H9 (cell line): ENCODE measurements at regions not wholly inside any gene's neighbourhood (a gene's known extent, or its start where the extent isn't known, plus 50 kb on each side); places are given as distances from the start of the nearest gene placed in this dataset.

ENCODE experiments used
- DNase-seq: peaks from one replicate; pipeline ENCODE4 v3.0.0-alpha.2; 2017
- H2AFZ ChIP-seq: one replicate; pipeline ENCODE4 v1.6.1; 2013; ENCODE audit warnings: mild to moderate bottlenecking, low read length, control low read depth, moderate library complexity
- H2AK5ac ChIP-seq: 2 replicates; pipeline ENCODE4 v1.6.1; 2013; ENCODE audit warnings: low read length, control low read depth, mixed read lengths; ENCODE audit not compliant: insufficient read length
- H2BK120ac ChIP-seq: one replicate; pipeline ENCODE4 v1.6.1; 2013; ENCODE audit warnings: low read depth, mild to moderate bottlenecking, low read length, control low read depth, inconsistent platforms; ENCODE audit not compliant: poor library complexity, severe bottlenecking
- H2BK12ac ChIP-seq: 2 replicates; pipeline ENCODE4 v1.6.1; 2013; ENCODE audit warnings: low read length, control low read depth, mixed read lengths, low read depth; ENCODE audit not compliant: insufficient read length
- H2BK15ac ChIP-seq: 2 replicates; pipeline ENCODE4 v1.6.1; 2013; ENCODE audit warnings: low read depth, low read length, control low read depth
- H2BK20ac ChIP-seq: one replicate; pipeline ENCODE4 v1.6.1; 2013; ENCODE audit warnings: low read depth, mild to moderate bottlenecking, low read length, control low read depth, inconsistent platforms; ENCODE audit not compliant: poor library complexity, severe bottlenecking
- H2BK5ac ChIP-seq: 2 replicates; pipeline ENCODE4 v1.6.1; 2013; ENCODE audit warnings: low read length, control low read depth, mixed read lengths; ENCODE audit not compliant: insufficient read length
- H3K14ac ChIP-seq: 2 replicates; pipeline ENCODE4 v1.6.1; 2013; ENCODE audit warnings: low read length, control low read depth; ENCODE audit not compliant: insufficient read depth
- H3K18ac ChIP-seq: 2 replicates; pipeline ENCODE4 v1.6.1; 2013; ENCODE audit warnings: low read depth, mild to moderate bottlenecking, mixed read lengths, low read length, control low read depth; ENCODE audit not compliant: insufficient read length
- H3K23ac ChIP-seq: 2 replicates; pipeline ENCODE4 v1.6.1; 2013; ENCODE audit warnings: low read length, control low read depth, mixed read lengths, low read depth; ENCODE audit not compliant: insufficient read length
- H3K23me2 ChIP-seq: 2 replicates; pipeline ENCODE4 v1.6.1; 2013; ENCODE audit warnings: low read depth, mild to moderate bottlenecking, mixed read lengths, low read length, control low read depth; ENCODE audit not compliant: insufficient read length, poor library complexity, severe bottlenecking
- H3K27ac ChIP-seq: 2 replicates; pipeline ENCODE4 v1.5.1; 2013; ENCODE audit warnings: low read length, control low read depth, mixed read lengths, low read depth; ENCODE audit not compliant: insufficient read length
- H3K27me3 ChIP-seq: 2 replicates; pipeline ENCODE4 v1.6.1; 2013; ENCODE audit warnings: low read length, control low read depth, inconsistent platforms; ENCODE audit not compliant: insufficient read depth
- H3K4ac ChIP-seq: 2 replicates; pipeline ENCODE4 v1.6.1; 2013; ENCODE audit warnings: low read depth, mild to moderate bottlenecking, control low read depth, inconsistent platforms, low read length, moderate library complexity
- H3K4me1 ChIP-seq: 2 replicates; pipeline ENCODE4 v1.6.1; 2013; ENCODE audit warnings: low read length, control low read depth, inconsistent platforms; ENCODE audit not compliant: insufficient read depth
- H3K4me2 ChIP-seq: 2 replicates; pipeline ENCODE4 v1.6.1; 2013; ENCODE audit warnings: low read length, control low read depth, mixed read lengths; ENCODE audit not compliant: insufficient read length, insufficient read depth
- H3K56ac ChIP-seq: 2 replicates; pipeline ENCODE4 v1.6.1; 2013; ENCODE audit warnings: low read depth, mild to moderate bottlenecking, mixed read lengths, low read length, control low read depth; ENCODE audit not compliant: insufficient read length
- H3K79me1 ChIP-seq: 2 replicates; pipeline ENCODE4 v1.6.1; 2013; ENCODE audit warnings: low read depth, mild to moderate bottlenecking, moderate library complexity, low read length, control low read depth, inconsistent platforms; ENCODE audit not compliant: insufficient read depth, poor library complexity, severe bottlenecking
- H3K79me2 ChIP-seq: 2 replicates; pipeline ENCODE4 v1.6.1; 2013; ENCODE audit warnings: low read length, control low read depth, inconsistent platforms; ENCODE audit not compliant: insufficient read depth
- H3K9ac ChIP-seq: 2 replicates; pipeline ENCODE4 v1.6.1; 2013; ENCODE audit warnings: low read length, control low read depth, mixed read lengths; ENCODE audit not compliant: insufficient read length; ENCODE audit errors: extremely low read depth
- H3K9me3 ChIP-seq: one replicate; pipeline ENCODE4 v1.6.1; 2013; ENCODE audit warnings: low read depth, low read length, inconsistent platforms; ENCODE audit not compliant: control insufficient read depth
- H3T11ph ChIP-seq: one replicate; pipeline ENCODE4 v1.6.1; 2013; ENCODE audit warnings: mild to moderate bottlenecking, low read length, control low read depth, inconsistent platforms
- H4K20me1 ChIP-seq: one replicate; pipeline ENCODE4 v1.6.1; 2013; ENCODE audit not compliant: control insufficient read depth, insufficient read length, insufficient read depth
- H4K5ac ChIP-seq: 2 replicates; pipeline ENCODE4 v1.6.1; 2013; ENCODE audit warnings: low read depth, mild to moderate bottlenecking, mixed read lengths, low read length, control low read depth; ENCODE audit not compliant: insufficient read length
- H4K8ac ChIP-seq: replicated peaks from 2 replicates; pipeline ENCODE4 v1.6.1; 2013; ENCODE audit warnings: low read length, control low read depth, mixed read lengths, low read depth; ENCODE audit not compliant: insufficient read length
- H4K91ac ChIP-seq: 2 replicates; pipeline ENCODE4 v1.6.1; 2013; ENCODE audit warnings: low read depth, mild to moderate bottlenecking, moderate library complexity, mixed read lengths, low read length, control low read depth; ENCODE audit not compliant: insufficient read length
- H3K27ac Mint-ChIP-seq, 3 experiments: 2 replicates in 2 of 3; 3 replicates in 1 of 3; pipeline ENCODE4 v1.8.0; 2020 to 2021; ENCODE audit warnings: mixed read lengths in 3 of 3, mild to moderate bottlenecking in 1 of 3, moderate library complexity in 1 of 3
- H3K27me3 Mint-ChIP-seq: 2 replicates; pipeline ENCODE4 v1.8.0; 2021; ENCODE audit warnings: low read depth, mild to moderate bottlenecking, moderate library complexity, mixed read lengths
- H3K36me3 Mint-ChIP-seq, 3 experiments: 2 replicates in 2 of 3; 3 replicates in 1 of 3; pipeline ENCODE4 v1.8.0; 2020 to 2021; ENCODE audit warnings: low read depth in 3 of 3, mixed read lengths in 3 of 3; ENCODE audit not compliant: insufficient read depth in 1 of 3
- H3K4me1 Mint-ChIP-seq, 2 experiments: 2 replicates each; pipeline ENCODE4 v1.8.0; 2020; ENCODE audit warnings: mixed read lengths in 2 of 2
- H3K4me3 Mint-ChIP-seq, 2 experiments: 2 replicates in 1 of 2; 3 replicates in 1 of 2; pipeline ENCODE4 v1.8.0; 2020 to 2021; ENCODE audit warnings: mild to moderate bottlenecking in 2 of 2, mixed read lengths in 2 of 2, moderate library complexity in 1 of 2
- H3K9me3 Mint-ChIP-seq, 2 experiments: 2 replicates in 1 of 2; 3 replicates in 1 of 2; pipeline ENCODE4 v1.8.0; 2020; ENCODE audit warnings: mild to moderate bottlenecking in 2 of 2, mixed read lengths in 2 of 2, moderate library complexity in 1 of 2
- WGBS: extraction: QIAGEN DNeasy Blood & Tissue Kit; methylation state at CpG from one replicate; pipeline ENCODE4 v1.1.7; 2013; ENCODE audit warnings: missing lambda C conversion rate, low lambda C conversion rate, mixed read lengths; ENCODE audit not compliant: insufficient read length; ENCODE audit errors: extremely low coverage; 5-methylcytosine and 5-hydroxymethylcytosine counted together
- TF ChIP-seq, protein P1 (sequence below): fragments of 200-600 bp; sonication (generic); conservative IDR thresholded peaks from 3 replicates; pipeline ENCODE4 v1.8.0; 2021; ENCODE audit warnings: antibody characterized with exemption, mild to moderate bottlenecking

DNA sequence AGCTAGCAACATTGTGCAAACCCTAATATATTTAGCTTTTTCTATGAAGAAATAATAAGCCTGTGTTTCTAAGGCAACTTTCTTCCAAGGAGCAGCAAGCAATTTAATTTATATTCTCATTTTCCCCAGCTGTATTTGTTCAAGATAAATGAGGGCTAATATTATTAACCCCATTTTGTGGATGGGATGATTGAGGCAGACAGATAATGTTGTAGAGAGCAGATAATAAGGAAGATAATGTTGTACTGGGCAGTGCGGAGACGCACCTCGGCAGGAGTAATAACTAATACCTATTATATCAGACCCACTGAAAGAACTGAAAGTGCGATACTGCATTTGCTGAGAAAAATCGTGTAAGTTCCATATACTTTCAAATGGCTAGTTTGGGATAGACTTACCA, 344.1 kb upstream of the FANCL start:
- no peaks in the 10 kb centered on the region for H3K79me2 ChIP-seq
- H2BK5ac ChIP-seq: no peak overlapping the region
- WGBS: no CpG with 5 or more reads among the region's 5 CpGs
- H3K18ac ChIP-seq: no peak overlapping the region
- H3K27ac Mint-ChIP-seq: no peak overlapping the region
- H3K4me1 Mint-ChIP-seq: peaks cover 7 to 15% of the 10 kb centered on the region in 2 experiments; a peak in 3 of 4 replicates
- H3K4ac ChIP-seq: no peak overlapping the region
- no peaks in the 10 kb centered on the region for H3K27me3 ChIP-seq
- no peak overlapping the region for H2AK5ac ChIP-seq
- no peaks in the 10 kb centered on the region; a peak in 1 of 7 replicates for H3K36me3 Mint-ChIP-seq
- no peaks in the 10 kb centered on the region for H4K20me1 ChIP-seq
- H3K9me3 ChIP-seq: no peaks in the 10 kb centered on the region
- no peak overlapping the region for H3K14ac ChIP-seq
- H4K8ac ChIP-seq: no peak overlapping the region
- no peak overlapping the region for H3K27ac ChIP-seq
- H3T11ph ChIP-seq: no peak overlapping the region
- H2BK15ac ChIP-seq: no peak overlapping the region
- H3K4me1 ChIP-seq: no peaks in the 10 kb centered on the region
- H3K4me2 ChIP-seq: no peak overlapping the region
- H3K4me3 Mint-ChIP-seq: no peak overlapping the region
- H4K91ac ChIP-seq: no peak overlapping the region
- H3K23ac ChIP-seq: no peak overlapping the region
- no peak overlapping the region for H3K56ac ChIP-seq
- TF ChIP-seq, protein P1, sequence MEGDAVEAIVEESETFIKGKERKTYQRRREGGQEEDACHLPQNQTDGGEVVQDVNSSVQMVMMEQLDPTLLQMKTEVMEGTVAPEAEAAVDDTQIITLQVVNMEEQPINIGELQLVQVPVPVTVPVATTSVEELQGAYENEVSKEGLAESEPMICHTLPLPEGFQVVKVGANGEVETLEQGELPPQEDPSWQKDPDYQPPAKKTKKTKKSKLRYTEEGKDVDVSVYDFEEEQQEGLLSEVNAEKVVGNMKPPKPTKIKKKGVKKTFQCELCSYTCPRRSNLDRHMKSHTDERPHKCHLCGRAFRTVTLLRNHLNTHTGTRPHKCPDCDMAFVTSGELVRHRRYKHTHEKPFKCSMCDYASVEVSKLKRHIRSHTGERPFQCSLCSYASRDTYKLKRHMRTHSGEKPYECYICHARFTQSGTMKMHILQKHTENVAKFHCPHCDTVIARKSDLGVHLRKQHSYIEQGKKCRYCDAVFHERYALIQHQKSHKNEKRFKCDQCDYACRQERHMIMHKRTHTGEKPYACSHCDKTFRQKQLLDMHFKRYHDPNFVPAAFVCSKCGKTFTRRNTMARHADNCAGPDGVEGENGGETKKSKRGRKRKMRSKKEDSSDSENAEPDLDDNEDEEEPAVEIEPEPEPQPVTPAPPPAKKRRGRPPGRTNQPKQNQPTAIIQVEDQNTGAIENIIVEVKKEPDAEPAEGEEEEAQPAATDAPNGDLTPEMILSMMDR: no peak
- H3K23me2 ChIP-seq: no peaks in the 10 kb centered on the region
- H4K5ac ChIP-seq: no peak overlapping the region
- no peaks in the 10 kb centered on the region for H3K79me1 ChIP-seq
- H3K9me3 Mint-ChIP-seq: peaks cover 0 to 3% of the 10 kb centered on the region in 2 experiments; a peak in 1 of 5 replicates
- H2BK20ac ChIP-seq: no peak overlapping the region
- no peak overlapping the region for H2AFZ ChIP-seq
- DNase-seq: no peak
- no peaks in the 10 kb centered on the region for H3K27me3 Mint-ChIP-seq
- H3K9ac ChIP-seq: no peak overlapping the region
- no peak overlapping the region for H2BK12ac ChIP-seq
- no peak overlapping the region for H2BK120ac ChIP-seq
